Gastroesophageal sphincter (tissue), 4 donors: ENCODE measurements at regions not wholly inside any gene's neighbourhood (a gene's known extent, or its start where the extent isn't known, plus 50 kb on each side); places are given as distances from the start of the nearest gene placed in this dataset.

Experiments
- ATAC-seq: fragments of 150-250 bp; one replicate; pipeline ENCODE4 v1.9.1; 2016; ENCODE audit warnings: mild to moderate bottlenecking, moderate library complexity
- H3K27ac ChIP-seq, 4 donors: fragments of 200-600 bp; sonication (generic) in 3 of 4; 1 replicate in 3 of 4; 2 replicates in 1 of 4; pipeline ENCODE4 v1.5.1; 2016 to 2019
- H3K27me3 ChIP-seq: fragments of 200-600 bp; sonication (generic); one replicate; pipeline ENCODE4 v1.5.1; 2019
- H3K36me3 ChIP-seq, 2 donors: fragments of 200-600 bp; sonication (generic); one replicate each; pipeline ENCODE4 v1.5.1; 2019; ENCODE audit warnings: control low read depth in 1 of 2
- H3K4me1 ChIP-seq, 3 donors: fragments of 200-600 bp; sonication (generic); 1 replicate in 2 of 3; 2 replicates in 1 of 3; pipeline ENCODE4 v1.5.1; 2016 to 2019; ENCODE audit warnings: control low read depth in 2 of 3
- H3K4me3 ChIP-seq, 2 donors: fragments of 200-600 bp; sonication (generic); one replicate each; pipeline ENCODE4 v1.5.1; 2019; ENCODE audit warnings: mild to moderate bottlenecking in 1 of 2, moderate library complexity in 1 of 2
- H3K9me3 ChIP-seq, 3 donors: fragments of 200-600 bp; sonication (generic); one replicate each; pipeline ENCODE4 v1.5.1; 2017 to 2019; ENCODE audit warnings: control low read depth in 2 of 3
- EP300 ChIP-seq: sonication (generic); formaldehyde crosslinking; IDR thresholded peaks from one replicate; pipeline ENCODE4 v1.6.1; 2017; ENCODE audit warnings: antibody characterized with exemption, mild to moderate bottlenecking
- POLR2A ChIP-seq, 2 donors: fragments of 450-650 bp; IDR thresholded peaks; one replicate each; pipeline ENCODE4 v1.6.1; 2017; ENCODE audit warnings: antibody characterized with exemption in 2 of 2, mild to moderate bottlenecking in 2 of 2, moderate library complexity in 1 of 2
- POLR2AphosphoS5 ChIP-seq: sonication (generic); formaldehyde crosslinking; IDR thresholded peaks from one replicate; pipeline ENCODE4 v1.6.1; 2017; ENCODE audit warnings: antibody characterized with exemption
- WGBS, 2 donors: methylation state at CpG; one replicate each; pipeline ENCODE4 v1.1.5; 2018; ENCODE audit warnings: low coverage in 1 of 2; 5-methylcytosine and 5-hydroxymethylcytosine counted together
- TF ChIP-seq, protein P1 (sequence below), 4 experiments: fragments of 200-600 bp in 2 of 4; fragments of 450-650 bp in 2 of 4; sonication (generic) in 1 of 4; IDR thresholded peaks; one replicate each; pipeline ENCODE4 v1.5.1; 2017 to 2019; ENCODE audit warnings: antibody characterized with exemption in 4 of 4, mild to moderate bottlenecking in 2 of 4, moderate library complexity in 2 of 4

DNA sequence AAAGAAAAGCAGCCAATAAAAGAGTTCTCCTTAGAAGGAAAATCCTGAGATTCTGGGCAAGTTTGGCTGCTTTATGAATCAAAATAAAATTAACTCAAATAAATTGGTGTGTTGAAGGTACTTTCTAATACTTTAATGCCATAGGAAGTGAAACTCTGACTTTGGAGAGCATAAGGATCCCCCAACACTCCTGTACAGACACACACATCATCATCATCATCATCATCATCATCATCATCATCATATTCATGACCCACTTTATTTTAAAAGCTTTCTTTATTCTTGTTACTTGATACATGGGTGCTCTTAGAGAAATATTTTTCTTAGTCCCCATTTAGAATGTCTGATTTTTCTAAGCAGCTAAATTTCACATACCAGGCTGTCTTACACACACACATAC lies 283.1 kb upstream of the CYRIA start:
- ATAC-seq: no peak
- Histone ChIP-seq H3K4me3 (no peak overlapping the region), H3K4me1 (no peaks in the 10 kb centered on the region), H3K9me3 (no peaks in the 10 kb centered on the region), H3K36me3 (no peaks in the 10 kb centered on the region), H3K27me3 (peaks cover 4% of the 10 kb centered on the region), H3K27ac (no peak overlapping the region)
- TF ChIP-seq POLR2AphosphoS5 (no peak), EP300 (no peak), POLR2A (IDR thresholded peaks at IDR 0.05) (no peak)
- TF ChIP-seq, protein P1, sequence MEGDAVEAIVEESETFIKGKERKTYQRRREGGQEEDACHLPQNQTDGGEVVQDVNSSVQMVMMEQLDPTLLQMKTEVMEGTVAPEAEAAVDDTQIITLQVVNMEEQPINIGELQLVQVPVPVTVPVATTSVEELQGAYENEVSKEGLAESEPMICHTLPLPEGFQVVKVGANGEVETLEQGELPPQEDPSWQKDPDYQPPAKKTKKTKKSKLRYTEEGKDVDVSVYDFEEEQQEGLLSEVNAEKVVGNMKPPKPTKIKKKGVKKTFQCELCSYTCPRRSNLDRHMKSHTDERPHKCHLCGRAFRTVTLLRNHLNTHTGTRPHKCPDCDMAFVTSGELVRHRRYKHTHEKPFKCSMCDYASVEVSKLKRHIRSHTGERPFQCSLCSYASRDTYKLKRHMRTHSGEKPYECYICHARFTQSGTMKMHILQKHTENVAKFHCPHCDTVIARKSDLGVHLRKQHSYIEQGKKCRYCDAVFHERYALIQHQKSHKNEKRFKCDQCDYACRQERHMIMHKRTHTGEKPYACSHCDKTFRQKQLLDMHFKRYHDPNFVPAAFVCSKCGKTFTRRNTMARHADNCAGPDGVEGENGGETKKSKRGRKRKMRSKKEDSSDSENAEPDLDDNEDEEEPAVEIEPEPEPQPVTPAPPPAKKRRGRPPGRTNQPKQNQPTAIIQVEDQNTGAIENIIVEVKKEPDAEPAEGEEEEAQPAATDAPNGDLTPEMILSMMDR (IDR thresholded peaks at IDR 0.05): no peak

DNA sequence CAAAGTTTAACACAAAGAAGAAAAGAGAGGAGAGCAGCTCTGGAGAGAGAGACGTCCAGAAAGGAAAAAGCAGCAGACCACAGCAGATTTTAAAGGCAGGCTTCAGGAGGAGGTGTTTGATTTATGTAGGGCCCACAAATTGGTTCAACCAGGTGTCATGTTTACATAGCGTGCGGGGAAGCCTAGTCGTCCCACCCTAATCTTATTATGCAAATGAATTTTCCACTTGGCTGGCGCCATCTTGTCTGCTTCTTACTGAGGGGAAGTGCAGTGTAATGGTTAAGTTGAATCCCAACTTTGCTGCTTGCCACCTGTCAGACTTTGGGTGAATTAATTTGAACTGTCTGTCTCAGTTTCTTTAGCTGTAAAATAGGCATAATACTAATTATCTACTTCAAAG lies 282.4 kb upstream of the CYRIA start:
- TF ChIP-seq EP300: no peak
- Histone ChIP-seq H3K27me3 (peaks cover 4% of the 10 kb centered on the region), H3K36me3 (no peaks in the 10 kb centered on the region), H3K4me1 (no peaks in the 10 kb centered on the region), H3K9me3 (no peaks in the 10 kb centered on the region), H3K27ac (no peak overlapping the region), H3K4me3 (no peak overlapping the region)
- ATAC-seq: no peak
- 51 to 58% methylated on average over 5 of the region's 5 CpGs for WGBS, 2 donors

DNA sequence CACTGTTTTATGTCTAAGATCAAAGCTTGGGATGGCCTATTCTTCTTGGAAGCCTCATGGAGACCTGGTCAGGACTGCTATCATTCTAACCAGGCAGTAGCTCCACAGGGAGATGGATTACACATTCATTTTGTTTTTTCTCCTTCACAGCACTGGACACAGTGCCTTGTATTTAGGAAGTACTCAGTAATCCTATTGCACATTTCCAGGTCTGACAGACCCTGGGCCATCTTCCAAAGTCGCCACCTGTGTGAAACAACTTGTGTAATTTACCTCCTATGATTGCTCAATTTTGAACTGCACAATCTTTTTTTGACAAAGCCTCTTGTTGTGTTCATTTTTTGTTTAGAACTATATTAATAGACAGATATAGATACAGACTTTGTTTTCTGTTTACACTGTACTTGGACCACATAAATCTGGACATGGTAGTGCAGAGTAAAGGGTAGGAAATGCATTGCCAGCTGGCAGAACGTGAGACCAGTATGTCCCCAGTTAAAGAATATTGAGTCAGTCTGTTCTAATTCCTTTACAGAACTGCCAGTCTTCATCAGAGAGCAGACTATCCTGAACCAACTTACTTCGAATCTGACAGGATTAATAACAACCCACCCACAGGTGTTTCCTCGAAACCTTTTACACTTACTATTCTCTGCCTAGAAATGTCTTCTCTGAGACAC lies 277.8 kb upstream of the CYRIA start:
- no peaks in the 10 kb centered on the region for H3K4me1 ChIP-seq
- no peak overlapping the region for H3K4me3 ChIP-seq
- TF ChIP-seq, protein P1 (IDR thresholded peaks at IDR 0.05): no peak
- TF ChIP-seq POLR2AphosphoS5 (no peak), POLR2A (IDR thresholded peaks at IDR 0.05) (no peak), EP300 (no peak)
- no peak overlapping the region for H3K27ac ChIP-seq
- no peaks in the 10 kb centered on the region for H3K27me3 ChIP-seq
- no peaks in the 10 kb centered on the region for H3K36me3 ChIP-seq
- no peaks in the 10 kb centered on the region for H3K9me3 ChIP-seq
- 71 to 78% methylated on average over 4 of the region's 4 CpGs for WGBS, 2 donors
- no peak for ATAC-seq

DNA sequence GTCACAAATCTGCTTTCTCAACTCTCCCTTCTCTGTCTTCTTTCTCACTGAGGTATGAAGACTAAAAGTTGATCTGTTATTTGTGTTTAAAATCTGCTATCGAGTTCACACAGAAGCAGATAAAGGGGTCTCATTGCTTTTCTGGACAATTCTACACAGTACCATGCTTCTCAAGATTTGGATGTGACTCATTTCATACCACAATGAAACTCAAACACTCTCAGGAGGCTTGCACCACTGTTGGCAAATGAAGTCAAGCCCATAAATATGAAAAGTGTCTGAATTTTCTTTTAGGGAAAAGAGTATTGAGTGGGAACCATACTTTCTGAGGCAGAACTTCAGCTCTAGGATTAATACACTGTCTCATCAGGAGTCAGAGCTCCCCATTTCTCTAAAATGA lies 274.6 kb upstream of the CYRIA start:
- Histone ChIP-seq H3K27ac (no peak overlapping the region), H3K4me1 (no peaks in the 10 kb centered on the region), H3K36me3 (no peaks in the 10 kb centered on the region), H3K27me3 (no peaks in the 10 kb centered on the region), H3K9me3 (no peaks in the 10 kb centered on the region), H3K4me3 (no peak overlapping the region)
- WGBS, 2 donors: 73 to 86% methylated on average over 1 of the region's 1 CpG
- TF ChIP-seq, protein P1 (IDR thresholded peaks at IDR 0.05): no peak
- no peak for TF ChIP-seq POLR2A (IDR thresholded peaks at IDR 0.05)
- TF ChIP-seq EP300: no peak
- no peak for TF ChIP-seq POLR2AphosphoS5
- no peak for ATAC-seq

DNA sequence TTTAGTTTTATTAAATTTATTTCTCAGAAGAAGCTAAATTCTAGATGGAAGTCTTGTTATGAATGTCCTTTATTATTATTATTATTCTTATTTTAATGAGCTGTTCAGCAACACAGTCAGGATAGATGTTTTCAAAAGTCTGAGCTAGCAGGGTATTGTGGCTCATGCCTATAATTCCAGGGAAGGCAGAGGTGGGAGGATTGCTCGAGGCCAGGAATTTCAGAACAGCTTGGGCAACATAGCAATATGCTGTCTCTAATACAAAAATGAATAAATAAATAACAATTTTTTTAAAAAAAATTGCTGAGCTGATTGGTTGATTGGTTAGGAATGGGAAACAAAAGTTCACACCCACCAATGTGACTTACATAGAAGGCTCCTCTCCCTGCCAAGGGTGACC lies 274.1 kb upstream of the CYRIA start:
- Histone ChIP-seq H3K4me3 (no peak overlapping the region), H3K27me3 (no peaks in the 10 kb centered on the region), H3K27ac (no peak overlapping the region), H3K4me1 (no peaks in the 10 kb centered on the region), H3K9me3 (no peaks in the 10 kb centered on the region), H3K36me3 (no peaks in the 10 kb centered on the region)
- TF ChIP-seq POLR2AphosphoS5: no peak
- TF ChIP-seq, protein P1 (IDR thresholded peaks at IDR 0.05): no peak
- TF ChIP-seq EP300: no peak
- TF ChIP-seq POLR2A (IDR thresholded peaks at IDR 0.05): no peak
- ATAC-seq: no peak
- 57 to 100% methylated on average over 1 of the region's 1 CpG for WGBS, 2 donors
